GM21447 (cell line): ENCODE measurements at regions not wholly inside any gene's neighbourhood (a gene's known extent, or its start where the extent isn't known, plus 50 kb on each side); places are given as distances from the start of the nearest gene placed in this dataset.
"Not testable (repeated sequence)": the region's sequence is repeated elsewhere in the genome, so short reads cannot be mapped to it uniquely, and the experiment has no call there.

Experiments used
- ATAC-seq: cut with Tn5 transposase; IDR thresholded peaks from one replicate; pipeline ENCODE4 v1.9.1; 2021; ENCODE audit not compliant: unreplicated experiment

DNA sequence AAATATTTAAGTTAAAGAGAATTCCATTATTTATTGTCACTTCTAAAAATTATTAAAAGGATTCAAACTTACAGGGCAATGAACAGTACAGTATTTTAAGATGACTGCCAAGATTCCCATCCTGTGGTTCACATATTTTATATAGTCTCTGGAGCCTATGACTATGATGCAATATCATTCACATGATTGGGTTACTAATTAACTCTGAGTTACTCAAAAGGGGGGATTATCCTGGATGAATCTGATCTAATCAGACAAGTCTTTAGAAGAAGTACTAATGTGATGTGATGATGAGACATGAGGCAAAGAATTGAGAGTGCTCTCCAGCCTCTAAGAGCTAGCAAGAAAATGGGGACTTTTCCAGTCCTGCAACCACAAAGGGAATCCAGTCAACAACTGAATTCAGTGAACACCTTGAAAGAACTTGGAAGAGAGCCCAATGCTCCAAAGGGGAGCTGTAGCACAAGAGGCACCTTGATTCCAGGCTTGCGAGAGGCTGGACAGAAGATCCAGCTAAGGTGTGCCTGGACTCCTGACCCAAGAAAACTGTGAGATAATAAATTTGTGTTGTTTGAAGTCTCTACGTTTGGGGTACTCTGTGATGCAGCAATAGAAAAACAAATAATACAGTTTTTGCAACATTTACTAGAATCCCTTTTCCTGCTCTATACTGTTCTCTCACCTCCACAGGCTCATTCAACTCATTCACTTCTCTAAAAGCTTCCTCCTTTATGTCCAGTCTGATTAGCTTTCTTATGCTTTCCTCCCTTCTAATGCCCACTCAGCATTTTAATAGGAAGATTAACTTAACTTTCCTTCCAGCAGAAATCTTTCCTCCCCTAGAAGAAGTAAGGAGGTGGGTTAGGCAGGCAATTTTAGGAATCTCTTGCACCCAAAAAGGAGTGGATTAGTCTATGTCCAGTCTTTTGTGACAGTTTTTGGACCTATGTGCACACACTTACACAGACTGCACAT, 133.8 kb upstream of the LCORL start:
- no peak for ATAC-seq

GRCh38 chr4:18138076-18138665, 116.6 kb upstream of the LCORL start:
- ATAC-seq, result no peak

- no peak for ATAC-seq
These were observed 112.6 kb upstream of the LCORL start for GRCh38 chr4:18134111-18134510.

GRCh38 chr4:18130256-18130655, 108.7 kb upstream of the LCORL start:
- no peak for ATAC-seq

DNA sequence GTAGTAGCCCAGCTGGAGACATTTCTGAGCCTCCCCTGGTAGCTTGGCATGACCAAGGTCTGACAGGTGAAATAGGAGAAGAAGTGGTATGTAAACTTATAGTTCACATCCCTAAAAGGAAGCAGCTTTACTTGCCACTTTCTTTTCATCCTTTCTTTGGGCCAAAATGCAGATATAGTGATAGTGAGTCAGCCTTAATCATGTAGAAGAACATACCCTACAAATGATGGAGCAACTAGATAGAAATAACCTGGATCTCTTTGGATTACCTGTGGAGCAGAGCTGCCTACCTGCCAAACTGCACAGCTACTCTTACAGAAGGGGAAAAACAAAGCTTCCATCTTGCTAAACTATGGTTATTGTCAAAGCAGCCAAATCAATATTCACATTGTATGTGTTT, 106.7 kb upstream of the LCORL start:
- no peak for ATAC-seq

- no peak for ATAC-seq
These were observed 105.5 kb upstream of the LCORL start for GRCh38 chr4:18127030-18127429.

DNA sequence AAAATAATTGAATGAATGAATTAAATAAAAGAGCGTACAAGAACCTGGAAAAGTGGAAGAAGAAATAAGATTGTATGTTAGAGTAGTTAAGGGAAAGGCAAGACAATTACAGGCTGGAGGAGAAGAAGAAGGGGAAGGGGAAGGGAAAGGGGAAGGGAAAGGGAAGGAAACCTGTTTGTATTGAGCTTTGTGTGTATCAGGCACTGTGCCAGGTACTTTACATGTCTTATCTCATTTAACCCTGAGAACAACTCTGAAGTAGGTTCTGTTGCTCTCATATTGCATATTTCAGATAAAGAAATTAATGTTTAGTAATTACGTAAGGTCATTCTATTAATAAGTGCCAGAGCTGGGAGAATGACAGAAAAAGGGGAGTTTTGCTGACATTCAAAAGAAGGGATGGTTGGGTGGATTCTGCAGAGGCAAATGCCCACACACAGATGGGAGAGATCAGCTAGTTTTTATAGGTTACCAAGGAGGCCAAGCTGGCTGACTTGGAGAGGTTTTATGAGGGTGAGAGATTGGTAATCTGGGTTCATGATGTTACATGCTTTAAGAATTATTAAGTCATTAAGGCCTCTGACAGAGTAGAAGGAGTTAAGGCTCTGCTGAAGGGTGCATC, 92.3 kb upstream of the LCORL start:
- ATAC-seq, result no peak

DNA sequence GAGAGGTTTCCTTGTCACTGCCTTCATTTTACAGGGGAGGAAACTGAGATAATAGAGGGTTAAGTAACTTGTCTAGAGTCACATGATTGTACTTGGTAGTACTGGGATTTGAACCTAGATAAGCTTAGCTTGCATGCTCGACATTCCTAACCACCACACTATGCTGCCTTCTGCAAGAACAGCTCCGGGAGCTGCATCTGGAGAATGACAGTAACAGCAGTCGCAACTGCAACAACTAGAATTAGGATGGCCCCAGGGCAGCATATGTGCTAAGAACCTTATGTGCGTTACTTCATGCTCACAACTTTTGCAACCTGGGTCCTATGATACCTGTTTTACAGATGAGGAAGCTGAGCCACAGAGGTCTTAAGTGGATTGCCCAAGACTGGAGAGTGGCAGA, 89.5 kb upstream of the LCORL start:
- no peak for ATAC-seq

DNA sequence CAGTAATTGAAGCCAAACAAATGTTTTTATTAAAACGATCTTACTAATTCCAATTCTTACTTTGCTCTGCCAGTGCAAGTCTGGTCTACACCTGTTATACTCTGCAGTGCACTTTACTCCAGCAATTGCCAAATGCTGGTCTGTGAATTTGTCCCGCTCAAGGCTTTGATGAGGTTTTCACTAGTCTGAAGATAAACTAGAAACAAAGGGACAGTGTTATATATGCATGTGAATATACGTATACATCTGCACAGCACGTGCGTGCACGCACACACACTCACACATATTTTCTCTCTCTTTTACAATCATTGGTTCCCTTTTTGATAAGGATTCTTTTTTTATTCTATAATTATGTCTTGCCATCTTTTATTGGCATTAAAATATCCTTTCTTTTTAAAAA, 88.5 kb upstream of the LCORL start:
- ATAC-seq, result no peak

GRCh38 chr4:18109676-18110075, 88.1 kb upstream of the LCORL start:
- no peak for ATAC-seq

- ATAC-seq, result not testable (repeated sequence)
These were observed 86.4 kb upstream of the LCORL start for GRCh38 chr4:18107848-18108528.

DNA sequence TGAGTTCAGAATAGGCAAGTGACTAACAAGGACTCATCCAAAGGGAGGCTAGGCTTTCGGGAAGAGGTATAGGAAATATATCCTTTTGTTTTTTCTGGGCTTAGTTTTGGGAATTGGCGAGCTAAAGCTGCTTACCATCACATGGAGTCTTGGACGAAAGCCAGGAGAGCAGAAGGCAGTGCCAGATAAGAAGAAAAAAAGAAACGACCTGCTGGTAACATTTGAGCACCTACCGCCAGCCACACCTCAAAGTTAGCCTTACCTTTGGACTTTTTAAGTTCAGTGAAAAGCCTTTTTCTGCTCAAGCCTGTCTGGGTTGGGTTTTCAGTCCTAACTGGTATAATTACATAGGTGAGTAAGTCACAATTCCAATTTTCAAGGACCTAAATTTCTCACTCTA, 85.1 kb upstream of the LCORL start:
- ATAC-seq, result no peak

DNA sequence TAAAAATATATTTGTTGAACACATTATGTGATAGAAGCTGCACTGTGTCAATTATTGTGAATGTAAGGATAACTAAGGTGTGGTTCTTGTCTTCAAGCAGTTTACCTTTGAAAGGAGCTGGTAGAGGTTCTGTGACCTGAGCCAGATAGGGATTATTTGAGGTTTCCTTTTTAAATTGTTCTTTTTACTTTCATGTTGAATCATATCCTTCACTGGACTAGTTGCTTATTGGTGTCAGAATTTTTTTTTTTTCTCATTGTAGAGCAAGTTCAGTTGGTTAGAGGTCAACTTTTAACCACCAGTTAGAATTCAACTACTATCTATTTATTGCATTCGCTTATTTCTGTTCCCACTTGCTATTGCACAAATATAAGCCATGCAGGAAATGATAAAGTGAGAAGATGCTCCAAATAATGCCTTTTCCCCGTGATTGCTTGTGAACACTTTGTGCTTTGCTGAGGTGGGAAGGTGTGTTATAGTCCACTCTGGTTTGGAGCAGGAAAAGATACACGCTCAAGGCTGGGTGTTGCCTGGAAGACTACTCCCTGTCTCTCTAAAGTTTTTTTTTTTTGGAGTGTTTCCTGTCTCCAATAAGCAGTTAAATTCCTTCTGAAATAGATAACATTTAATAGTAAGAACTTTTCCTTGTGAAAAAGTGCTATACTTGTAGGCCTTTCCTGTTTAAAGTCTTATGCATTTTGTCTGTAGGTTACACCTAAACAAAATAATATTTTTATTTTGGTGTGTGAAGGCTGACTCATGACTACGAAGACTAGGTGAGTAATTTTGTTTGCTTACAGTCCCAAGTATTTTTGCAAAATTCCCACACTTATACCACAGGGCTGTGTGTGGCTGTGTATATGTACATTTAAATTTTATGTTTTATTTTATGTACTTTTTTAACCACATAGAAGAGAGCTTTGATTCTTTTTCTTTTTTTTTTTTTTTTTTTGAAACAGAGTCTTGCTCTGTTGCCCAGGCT, 83.8 kb upstream of the LCORL start:
- ATAC-seq, result peak; percentile 72

- no peak for ATAC-seq
These were observed 82.5 kb upstream of the LCORL start for GRCh38 chr4:18103876-18104605.

DNA sequence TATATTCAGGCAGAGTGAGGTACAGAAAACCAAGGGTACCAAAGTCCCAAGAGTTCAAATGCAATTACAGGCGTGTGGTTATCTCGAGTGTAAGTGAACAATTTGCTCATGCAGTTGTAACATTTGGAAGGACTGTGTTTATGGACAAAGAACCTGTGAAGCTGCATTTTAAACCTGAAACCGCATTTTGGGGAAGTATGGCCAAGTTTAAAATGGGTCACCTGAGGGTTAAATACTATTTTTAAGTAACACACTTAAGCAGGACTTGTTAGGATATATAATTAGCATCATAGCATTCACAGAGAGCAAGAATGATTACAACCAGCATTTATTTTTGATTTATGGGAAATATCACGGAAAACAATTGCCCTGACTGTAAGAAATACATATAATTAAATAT, 79.1 kb upstream of the LCORL start:
- ATAC-seq, result no peak

DNA sequence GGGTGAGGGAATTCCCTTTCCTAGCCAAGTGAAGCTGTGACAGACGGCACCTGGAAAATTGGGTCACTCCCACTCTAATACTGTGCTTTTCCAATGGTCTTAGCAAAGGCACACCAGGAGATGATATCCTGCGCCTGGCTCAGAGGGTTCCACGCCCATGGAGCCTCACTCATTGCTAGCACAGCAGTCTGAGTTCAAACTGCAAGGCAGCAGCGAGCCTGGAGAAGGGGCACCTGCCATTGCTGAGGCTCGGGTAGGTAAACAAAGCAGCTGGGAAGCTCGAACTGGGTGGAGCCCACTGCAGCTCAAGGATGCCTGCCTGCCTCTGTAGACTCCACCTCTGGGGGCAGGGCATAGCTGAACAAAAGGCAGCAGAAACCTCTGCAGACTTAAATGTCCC, 68.9 kb upstream of the LCORL start:
- ATAC-seq, result not testable (repeated sequence)

DNA sequence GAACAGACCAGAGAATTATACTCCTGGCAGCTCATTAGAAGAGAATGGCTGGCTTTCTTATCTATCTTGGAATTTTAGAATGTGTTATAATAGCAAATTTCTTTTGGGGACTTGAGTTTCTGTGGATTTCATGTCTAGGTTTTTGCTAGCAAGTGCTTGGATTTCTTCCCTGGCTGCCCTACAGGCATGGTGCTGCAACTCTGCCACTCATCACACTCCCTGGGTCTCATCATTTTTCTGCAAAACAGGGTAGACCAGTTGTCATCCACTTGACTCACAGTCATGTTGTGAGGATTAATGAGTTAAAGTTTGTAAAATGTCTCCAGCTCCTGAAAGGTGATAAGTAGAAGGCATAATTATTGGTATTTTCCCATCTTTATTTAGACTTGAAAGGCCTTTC, 60.7 kb upstream of the LCORL start:
- no peak for ATAC-seq

DNA sequence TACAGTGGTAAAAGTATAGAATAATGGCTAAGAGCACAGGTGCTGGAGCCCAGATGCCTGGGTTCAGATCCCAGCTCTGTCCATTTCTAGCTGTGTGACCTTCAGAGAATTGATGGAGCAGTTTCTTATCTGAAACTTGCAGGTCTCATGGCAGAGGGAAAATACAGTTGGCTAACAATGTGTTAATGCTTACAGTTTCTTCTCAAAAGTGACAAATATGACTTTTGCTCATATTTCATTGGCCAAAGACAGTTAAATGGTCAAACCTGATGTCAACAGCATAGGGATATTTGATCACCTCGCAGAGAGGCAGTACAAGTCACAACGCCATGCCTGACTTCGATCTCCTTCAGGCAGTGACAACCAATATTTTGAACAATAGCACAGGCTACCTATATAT, 60.2 kb upstream of the LCORL start:
- no peak for ATAC-seq

DNA sequence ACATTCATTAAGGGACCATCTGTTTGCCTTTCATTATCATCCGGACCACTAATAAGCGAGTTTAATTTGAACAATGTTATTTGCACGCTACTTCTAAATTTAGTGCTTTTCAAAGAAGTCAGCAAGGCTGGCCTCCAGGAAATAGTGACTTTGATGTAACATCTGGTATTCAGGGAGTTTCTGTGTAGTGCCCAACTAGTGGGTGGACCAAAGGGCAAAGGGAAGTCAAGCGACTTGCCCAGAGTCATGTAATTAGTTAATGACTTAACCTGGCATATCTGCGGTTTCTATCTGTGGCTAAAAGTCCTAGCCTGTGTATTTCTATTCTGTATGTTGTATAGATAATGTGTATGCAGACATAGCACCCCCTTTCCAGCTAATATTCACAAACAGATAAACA, 56.3 kb upstream of the LCORL start:
- ATAC-seq, result peak; percentile 80
